Activated CD8-positive, alpha-beta memory T cell treated with anti-CD3 and anti-CD28 coated beads for 36 hours (primary cell): ENCODE measurements at regions not wholly inside any gene's neighbourhood (a gene's known extent, or its start where the extent isn't known, plus 50 kb on each side); places are given as distances from the start of the nearest gene placed in this dataset.
"Not testable (repeated sequence)": the region's sequence is repeated elsewhere in the genome, so short reads cannot be mapped to it uniquely, and the experiment has no call there.

Experiments used
- CTCF ChIA-PET: fragments of 350-600 bp; sonication (Branson Sonifier 250); formaldehyde crosslinking; loops from one replicate; lab custom pipeline; 2021; ENCODE audit warnings: antibody characterized with exemption; lab: Charles Lee
- POLR2A ChIA-PET: fragments of 350-600 bp; sonication (Branson Sonifier 250); formaldehyde crosslinking; loops from one replicate; lab custom pipeline; 2021; ENCODE audit warnings: antibody characterized with exemption; lab: Charles Lee

GRCh38 chr3:48101301-48101650 is 85.1 kb upstream of the MAP4 start:
- POLR2A ChIA-PET, result not testable (repeated sequence)
- CTCF ChIA-PET, result interaction anchor here (0.8 kb wide), 1 partner anchor 11 kb away, joined by 3 read pairs; no protein-coding TSS in a partner anchor

GRCh38 chr3:48092270-48092669 is 76.1 kb upstream of the MAP4 start:
- ChIA-PET POLR2A (no interaction called here), CTCF (no interaction called here)

- ChIA-PET CTCF (interaction anchor here (1.0 kb wide), 1 partner anchor 11 kb away, joined by 3 read pairs; no protein-coding TSS in a partner anchor), POLR2A (no interaction called here)
Measured at GRCh38 chr3:48090166-48090939, 74.1 kb upstream of the MAP4 start.

GRCh38 chr3:48088749-48089466 is 72.7 kb upstream of the MAP4 start:
- ChIA-PET POLR2A (interaction anchor here (0.5 to 1.6 kb wide), 5 partner anchors 24 to 602 kb away, joined by 3 to 7 read pairs (median 6); no protein-coding TSS in a partner anchor), CTCF (interaction anchor here (0.9 kb wide), 1 partner anchor 100 kb away, joined by 3 read pairs; no protein-coding TSS in a partner anchor)

GRCh38 chr3:48088056-48088748 is 72.0 kb upstream of the MAP4 start:
- ChIA-PET CTCF (interaction anchor here (0.9 kb wide), 1 partner anchor 99 kb away, joined by 3 read pairs; no protein-coding TSS in a partner anchor), POLR2A (interaction anchor here (0.6 to 1.6 kb wide), 5 partner anchors 24 to 603 kb away, joined by 3 to 7 read pairs (median 5); no protein-coding TSS in a partner anchor)

GRCh38 chr3:48086705-48087104 is 70.5 kb upstream of the MAP4 start:
- ChIA-PET POLR2A (no interaction called here), CTCF (interaction anchor here (0.5 kb wide), 1 partner anchor 76 kb away, joined by 3 read pairs; no protein-coding TSS in a partner anchor)

- ChIA-PET CTCF (interaction anchor here (0.8 to 1.3 kb wide), 3 partner anchors 10 to 170 kb away, joined by 3 to 4 read pairs (median 3); no protein-coding TSS in a partner anchor), POLR2A (no interaction called here)
Measured at GRCh38 chr3:48084929-48085328, 68.7 kb upstream of the MAP4 start.

- POLR2A ChIA-PET, result interaction anchor here (0.5 kb wide), 1 partner anchor 102 kb away, joined by 3 read pairs; no protein-coding TSS in a partner anchor
- CTCF ChIA-PET, result interaction anchor here (0.6 to 1.3 kb wide), 4 partner anchors 9 to 170 kb away, joined by 3 to 4 read pairs (median 3); no protein-coding TSS in a partner anchor
Measured at GRCh38 chr3:48084170-48084569, 68.0 kb upstream of the MAP4 start.

GRCh38 chr3:48082580-48083184 is 66.5 kb upstream of the MAP4 start:
- ChIA-PET POLR2A (no interaction called here), CTCF (no interaction called here)

- ChIA-PET CTCF (no interaction called here), POLR2A (no interaction called here)
Measured at GRCh38 chr3:48077815-48078214, 61.6 kb upstream of the MAP4 start.

- CTCF ChIA-PET, result no interaction called here
- POLR2A ChIA-PET, result no interaction called here
Measured at GRCh38 chr3:48070030-48070429, 53.8 kb upstream of the MAP4 start.

- ChIA-PET POLR2A (no interaction called here), CTCF (no interaction called here)
Measured at GRCh38 chr3:48069339-48069738, 53.1 kb upstream of the MAP4 start.

GRCh38 chr3:48068886-48069285 is 52.7 kb upstream of the MAP4 start:
- CTCF ChIA-PET, result interaction anchor here (0.7 kb wide), 1 partner anchor 44 kb away, joined by 3 read pairs; no protein-coding TSS in a partner anchor
- POLR2A ChIA-PET, result no interaction called here

- CTCF ChIA-PET, result interaction anchor here (0.6 to 0.7 kb wide), 2 partner anchors 45 to 63 kb away, joined by 3 to 5 read pairs; no protein-coding TSS in a partner anchor
- POLR2A ChIA-PET, result not testable (repeated sequence)
Measured at GRCh38 chr3:48068320-48068719, 52.1 kb upstream of the MAP4 start.

- CTCF ChIA-PET, result no interaction called here
- POLR2A ChIA-PET, result interaction anchor here (0.7 kb wide), 1 partner anchor 45 kb away, joined by 5 read pairs; no protein-coding TSS in a partner anchor
Measured at GRCh38 chr3:48067271-48067670, 51.1 kb upstream of the MAP4 start.
